Neural progenitor cell (in vitro differentiated cells): ENCODE measurements at regions not wholly inside any gene's neighbourhood (a gene's known extent, or its start where the extent isn't known, plus 50 kb on each side); places are given as distances from the start of the nearest gene placed in this dataset.

Source experiments
- EZH2 ChIP-seq: fragments of 200-600 bp; sonication (generic); IDR thresholded peaks from 2 replicates; pipeline ENCODE4 v1.6.1; 2017; ENCODE audit warnings: antibody characterized with exemption, mild to moderate bottlenecking, moderate library complexity
- EZH2phosphoT487 ChIP-seq: fragments of 200-600 bp; sonication (generic); IDR thresholded peaks from 2 replicates; pipeline ENCODE4 v1.6.1; 2017; ENCODE audit warnings: antibody characterized with exemption
- TF ChIP-seq, protein P1 (sequence below): fragments of 200-600 bp; sonication (generic); IDR thresholded peaks from 2 replicates; pipeline ENCODE4 v1.5.1; 2017; ENCODE audit warnings: antibody characterized with exemption, mild to moderate bottlenecking

DNA sequence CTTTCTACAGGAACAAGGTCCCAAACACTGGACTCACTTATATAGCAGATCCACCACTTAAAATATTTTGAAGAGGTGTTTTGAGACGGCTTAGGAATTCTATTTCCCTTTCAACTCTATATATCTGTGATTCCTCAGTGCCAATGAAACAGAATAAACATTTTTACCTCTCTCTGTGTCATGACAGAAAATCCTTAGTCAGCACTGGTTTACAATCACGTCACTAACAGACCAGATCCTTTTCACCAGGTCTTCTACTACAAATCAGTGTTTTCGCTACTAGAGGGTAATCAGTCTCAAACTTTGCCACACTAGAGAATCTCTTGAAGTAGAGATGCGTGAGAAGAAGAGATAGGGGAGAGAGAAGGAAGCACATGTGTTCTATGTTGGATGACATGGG, 325.6 kb downstream of the SS18 start:
- TF ChIP-seq, protein P1, sequence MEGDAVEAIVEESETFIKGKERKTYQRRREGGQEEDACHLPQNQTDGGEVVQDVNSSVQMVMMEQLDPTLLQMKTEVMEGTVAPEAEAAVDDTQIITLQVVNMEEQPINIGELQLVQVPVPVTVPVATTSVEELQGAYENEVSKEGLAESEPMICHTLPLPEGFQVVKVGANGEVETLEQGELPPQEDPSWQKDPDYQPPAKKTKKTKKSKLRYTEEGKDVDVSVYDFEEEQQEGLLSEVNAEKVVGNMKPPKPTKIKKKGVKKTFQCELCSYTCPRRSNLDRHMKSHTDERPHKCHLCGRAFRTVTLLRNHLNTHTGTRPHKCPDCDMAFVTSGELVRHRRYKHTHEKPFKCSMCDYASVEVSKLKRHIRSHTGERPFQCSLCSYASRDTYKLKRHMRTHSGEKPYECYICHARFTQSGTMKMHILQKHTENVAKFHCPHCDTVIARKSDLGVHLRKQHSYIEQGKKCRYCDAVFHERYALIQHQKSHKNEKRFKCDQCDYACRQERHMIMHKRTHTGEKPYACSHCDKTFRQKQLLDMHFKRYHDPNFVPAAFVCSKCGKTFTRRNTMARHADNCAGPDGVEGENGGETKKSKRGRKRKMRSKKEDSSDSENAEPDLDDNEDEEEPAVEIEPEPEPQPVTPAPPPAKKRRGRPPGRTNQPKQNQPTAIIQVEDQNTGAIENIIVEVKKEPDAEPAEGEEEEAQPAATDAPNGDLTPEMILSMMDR = no peak
- TF ChIP-seq EZH2 (no peak), EZH2phosphoT487 (no peak)
